GM23338 (cell line): ENCODE measurements at regions not wholly inside any gene's neighbourhood (a gene's known extent, or its start where the extent isn't known, plus 50 kb on each side); places are given as distances from the start of the nearest gene placed in this dataset.

Experiments
- ATAC-seq: fragments of 200-7000 bp; cut with Tn5 transposase; 3 replicates; pipeline ENCODE4 v1.9.1; 2020
- DNase-seq: peaks from one replicate; pipeline ENCODE4 v3.0.0-alpha.2; 2015; ENCODE audit warnings: low spot score
- H2AFZ ChIP-seq: fragments of 200-600 bp; sonication (generic); 2 replicates; pipeline ENCODE4 v1.8.0; 2016; ENCODE audit warnings: antibody characterized with exemption, mild to moderate bottlenecking, moderate library complexity
- H3F3A ChIP-seq: fragments of 200-600 bp; sonication (generic); replicated peaks from 2 replicates; pipeline ENCODE4 v1.8.0; 2017; ENCODE audit warnings: antibody characterized with exemption, mixed run types, low read depth
- H3K27ac ChIP-seq: fragments of 200-600 bp; sonication (generic); 2 replicates; pipeline ENCODE4 v1.6.1; 2016; ENCODE audit warnings: low read depth
- H3K27me3 ChIP-seq: fragments of 200-600 bp; sonication (generic); 2 replicates; pipeline ENCODE4 v1.8.0; 2016; ENCODE audit warnings: mild to moderate bottlenecking, mixed run types, moderate library complexity; ENCODE audit not compliant: insufficient read depth
- H3K36me3 ChIP-seq: fragments of 200-600 bp; sonication (generic); 2 replicates; pipeline ENCODE4 v1.8.0; 2016; ENCODE audit warnings: mild to moderate bottlenecking; ENCODE audit not compliant: insufficient read depth
- H3K4me1 ChIP-seq: fragments of 200-600 bp; sonication (generic); 2 replicates; pipeline ENCODE4 v1.8.0; 2016; ENCODE audit warnings: mild to moderate bottlenecking, moderate library complexity; ENCODE audit not compliant: insufficient read depth
- H3K4me2 ChIP-seq: fragments of 200-600 bp; sonication (generic); 2 replicates; pipeline ENCODE4 v1.7.1; 2017; ENCODE audit warnings: mixed run types
- H3K4me3 ChIP-seq: fragments of 200-600 bp; sonication (generic); 2 replicates; pipeline ENCODE4 v1.6.1; 2016; ENCODE audit warnings: mixed run types
- H3K79me2 ChIP-seq: fragments of 200-600 bp; sonication (generic); replicated peaks from 2 replicates; pipeline ENCODE4 v1.8.0; 2017; ENCODE audit warnings: mild to moderate bottlenecking; ENCODE audit not compliant: insufficient read depth
- H3K9me2 ChIP-seq: fragments of 200-600 bp; sonication (generic); 2 replicates; pipeline ENCODE4 v1.8.0; 2017; ENCODE audit not compliant: insufficient read depth
- H4K20me1 ChIP-seq: fragments of 200-600 bp; sonication (generic); replicated peaks from 2 replicates; pipeline ENCODE4 v1.8.0; 2017; ENCODE audit warnings: mild to moderate bottlenecking; ENCODE audit not compliant: insufficient read depth
- H3K27ac Mint-ChIP-seq: 2 replicates; pipeline ENCODE4 v1.8.0; 2020; ENCODE audit warnings: inconsistent platforms, mild to moderate bottlenecking, moderate library complexity, mixed read lengths
- H3K27me3 Mint-ChIP-seq: 3 replicates; pipeline ENCODE4 v1.8.0; 2022; ENCODE audit warnings: low read depth, mild to moderate bottlenecking, moderate library complexity, mixed read lengths, inconsistent platforms; ENCODE audit not compliant: insufficient read depth, poor library complexity
- H3K36me3 Mint-ChIP-seq: 3 replicates; pipeline ENCODE4 v1.8.0; 2021; ENCODE audit warnings: low read depth, mild to moderate bottlenecking, inconsistent platforms, moderate library complexity, mixed read lengths
- H3K4me1 Mint-ChIP-seq: 3 replicates; pipeline ENCODE4 v1.8.0; 2020; ENCODE audit warnings: mild to moderate bottlenecking, inconsistent platforms, mixed read lengths
- H3K4me3 Mint-ChIP-seq: 3 replicates; pipeline ENCODE4 v1.8.0; 2021; ENCODE audit warnings: moderate library complexity, mild to moderate bottlenecking, inconsistent platforms, mixed read lengths
- H3K9me3 Mint-ChIP-seq: 3 replicates; pipeline ENCODE4 v1.8.0; 2020; ENCODE audit warnings: moderate library complexity, mild to moderate bottlenecking, inconsistent platforms, mixed read lengths
- CREB1 ChIP-seq: fragments of 250-450 bp; sonication (Bioruptor Pico); IDR thresholded peaks from 2 replicates; pipeline ENCODE4 v1.5.0; 2020; ENCODE audit warnings: low read depth, mild to moderate bottlenecking, moderate library complexity
- CTCF ChIP-seq, 2 experiments: fragments of 200-600 bp in 1 of 2; sonication (generic) in 1 of 2; conservative IDR thresholded peaks; 2 replicates each; pipeline versions ENCODE4 v1.5.1 to v1.6.1; 2016 to 2017; ENCODE audit warnings: antibody characterized with exemption in 2 of 2, low read depth in 2 of 2, mild to moderate bottlenecking in 2 of 2, moderate library complexity in 1 of 2
- EZH2 ChIP-seq: fragments of 200-600 bp; sonication (generic); IDR thresholded peaks from one replicate; pipeline ENCODE4 v1.8.0; 2017; ENCODE audit warnings: antibody characterized with exemption, mild to moderate bottlenecking, low read depth; ENCODE audit not compliant: unreplicated experiment
- EZH2phosphoT487 ChIP-seq: fragments of 200-600 bp; sonication (generic); IDR thresholded peaks from one replicate; pipeline ENCODE4 v1.8.1; 2018; ENCODE audit warnings: antibody characterized with exemption; ENCODE audit not compliant: unreplicated experiment
- JUNB ChIP-seq: IDR thresholded peaks from one replicate; pipeline ENCODE4 v1.6.1; 2016; ENCODE audit warnings: antibody characterized with exemption; ENCODE audit not compliant: unreplicated experiment
- NANOG ChIP-seq: IDR thresholded peaks from 2 replicates; pipeline ENCODE4 v1.6.1; 2016; ENCODE audit warnings: antibody characterized with exemption, borderline replicate concordance
- POLR2AphosphoS5 ChIP-seq: IDR thresholded peaks from 2 replicates; pipeline ENCODE4 v1.6.1; 2016; ENCODE audit warnings: antibody characterized with exemption, low read depth
- ZNF114 ChIP-seq: fragments of 250-450 bp; sonication (Bioruptor Pico); IDR thresholded peaks from 2 replicates; pipeline ENCODE4 v1.5.0; 2020; ENCODE audit warnings: mild to moderate bottlenecking, moderate library complexity
- ZNF331 ChIP-seq: fragments of 250-450 bp; sonication (Bioruptor Pico); IDR thresholded peaks from 2 replicates; pipeline ENCODE4 v1.5.0; 2020; ENCODE audit warnings: low read depth, mild to moderate bottlenecking, moderate library complexity
- TF ChIP-seq, protein P1 (sequence below): fragments of 250-450 bp; sonication (Bioruptor Pico); IDR thresholded peaks from 2 replicates; pipeline ENCODE4 v1.5.0; 2020; ENCODE audit warnings: mild to moderate bottlenecking, moderate library complexity

DNA sequence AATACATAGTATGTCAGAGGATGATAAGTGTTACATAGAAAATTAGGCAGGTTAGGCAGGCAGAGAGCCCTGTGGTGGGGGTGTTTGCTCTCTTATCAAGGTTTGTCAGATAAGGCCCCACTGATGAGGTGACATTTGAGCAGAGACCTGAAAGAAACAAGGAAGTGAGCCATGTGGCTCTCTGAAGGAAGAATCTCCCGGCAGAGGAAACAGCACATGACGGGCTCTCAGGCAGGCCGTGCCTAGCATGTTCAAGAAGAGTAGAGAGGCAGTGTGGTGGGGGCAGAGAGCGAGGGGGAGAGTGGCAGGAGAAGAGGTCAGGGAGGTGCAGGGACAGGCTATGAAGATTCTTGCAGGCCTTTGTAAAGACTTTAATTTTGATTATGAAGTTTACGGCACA, 82.0 kb upstream of the ASIC2 start:
- Mint-ChIP-seq H3K4me1 (peaks cover 20% of the 10 kb centered on the region), H3K36me3 (no peaks in the 10 kb centered on the region), H3K27me3 (peaks cover 9% of the 10 kb centered on the region), H3K27ac (no peak overlapping the region), H3K9me3 (no peaks in the 10 kb centered on the region), H3K4me3 (no peak overlapping the region)
- no peak for ATAC-seq
- Histone ChIP-seq H3K9me2 (peaks cover 5% of the 10 kb centered on the region; the same call in 1 of the 2 replicates), H3K27ac (no peak overlapping the region), H3K4me2 (no peak overlapping the region), H3F3A (no peaks in the 10 kb centered on the region), H2AFZ (no peak overlapping the region), H3K4me3 (no peak overlapping the region), H4K20me1 (no peaks in the 10 kb centered on the region; the same call in 1 of the 2 replicates), H3K79me2 (no peaks in the 10 kb centered on the region), H3K27me3 (no peaks in the 10 kb centered on the region), H3K36me3 (no peaks in the 10 kb centered on the region), H3K4me1 (peaks cover 2% of the 10 kb centered on the region)
- no peak for DNase-seq
- TF ChIP-seq CTCF (conservative IDR thresholded peaks at IDR 0.05; ENCODE audit: low read depth in 2 of 2) (no peak), ZNF114 (CRISPR knock-in tag) (no peak), JUNB (no peak), EZH2phosphoT487 (no peak), CREB1 (CRISPR knock-in tag) (no peak), NANOG (no peak), POLR2AphosphoS5 (no peak), EZH2 (no peak), ZNF331 (no peak)
- TF ChIP-seq, protein P1, sequence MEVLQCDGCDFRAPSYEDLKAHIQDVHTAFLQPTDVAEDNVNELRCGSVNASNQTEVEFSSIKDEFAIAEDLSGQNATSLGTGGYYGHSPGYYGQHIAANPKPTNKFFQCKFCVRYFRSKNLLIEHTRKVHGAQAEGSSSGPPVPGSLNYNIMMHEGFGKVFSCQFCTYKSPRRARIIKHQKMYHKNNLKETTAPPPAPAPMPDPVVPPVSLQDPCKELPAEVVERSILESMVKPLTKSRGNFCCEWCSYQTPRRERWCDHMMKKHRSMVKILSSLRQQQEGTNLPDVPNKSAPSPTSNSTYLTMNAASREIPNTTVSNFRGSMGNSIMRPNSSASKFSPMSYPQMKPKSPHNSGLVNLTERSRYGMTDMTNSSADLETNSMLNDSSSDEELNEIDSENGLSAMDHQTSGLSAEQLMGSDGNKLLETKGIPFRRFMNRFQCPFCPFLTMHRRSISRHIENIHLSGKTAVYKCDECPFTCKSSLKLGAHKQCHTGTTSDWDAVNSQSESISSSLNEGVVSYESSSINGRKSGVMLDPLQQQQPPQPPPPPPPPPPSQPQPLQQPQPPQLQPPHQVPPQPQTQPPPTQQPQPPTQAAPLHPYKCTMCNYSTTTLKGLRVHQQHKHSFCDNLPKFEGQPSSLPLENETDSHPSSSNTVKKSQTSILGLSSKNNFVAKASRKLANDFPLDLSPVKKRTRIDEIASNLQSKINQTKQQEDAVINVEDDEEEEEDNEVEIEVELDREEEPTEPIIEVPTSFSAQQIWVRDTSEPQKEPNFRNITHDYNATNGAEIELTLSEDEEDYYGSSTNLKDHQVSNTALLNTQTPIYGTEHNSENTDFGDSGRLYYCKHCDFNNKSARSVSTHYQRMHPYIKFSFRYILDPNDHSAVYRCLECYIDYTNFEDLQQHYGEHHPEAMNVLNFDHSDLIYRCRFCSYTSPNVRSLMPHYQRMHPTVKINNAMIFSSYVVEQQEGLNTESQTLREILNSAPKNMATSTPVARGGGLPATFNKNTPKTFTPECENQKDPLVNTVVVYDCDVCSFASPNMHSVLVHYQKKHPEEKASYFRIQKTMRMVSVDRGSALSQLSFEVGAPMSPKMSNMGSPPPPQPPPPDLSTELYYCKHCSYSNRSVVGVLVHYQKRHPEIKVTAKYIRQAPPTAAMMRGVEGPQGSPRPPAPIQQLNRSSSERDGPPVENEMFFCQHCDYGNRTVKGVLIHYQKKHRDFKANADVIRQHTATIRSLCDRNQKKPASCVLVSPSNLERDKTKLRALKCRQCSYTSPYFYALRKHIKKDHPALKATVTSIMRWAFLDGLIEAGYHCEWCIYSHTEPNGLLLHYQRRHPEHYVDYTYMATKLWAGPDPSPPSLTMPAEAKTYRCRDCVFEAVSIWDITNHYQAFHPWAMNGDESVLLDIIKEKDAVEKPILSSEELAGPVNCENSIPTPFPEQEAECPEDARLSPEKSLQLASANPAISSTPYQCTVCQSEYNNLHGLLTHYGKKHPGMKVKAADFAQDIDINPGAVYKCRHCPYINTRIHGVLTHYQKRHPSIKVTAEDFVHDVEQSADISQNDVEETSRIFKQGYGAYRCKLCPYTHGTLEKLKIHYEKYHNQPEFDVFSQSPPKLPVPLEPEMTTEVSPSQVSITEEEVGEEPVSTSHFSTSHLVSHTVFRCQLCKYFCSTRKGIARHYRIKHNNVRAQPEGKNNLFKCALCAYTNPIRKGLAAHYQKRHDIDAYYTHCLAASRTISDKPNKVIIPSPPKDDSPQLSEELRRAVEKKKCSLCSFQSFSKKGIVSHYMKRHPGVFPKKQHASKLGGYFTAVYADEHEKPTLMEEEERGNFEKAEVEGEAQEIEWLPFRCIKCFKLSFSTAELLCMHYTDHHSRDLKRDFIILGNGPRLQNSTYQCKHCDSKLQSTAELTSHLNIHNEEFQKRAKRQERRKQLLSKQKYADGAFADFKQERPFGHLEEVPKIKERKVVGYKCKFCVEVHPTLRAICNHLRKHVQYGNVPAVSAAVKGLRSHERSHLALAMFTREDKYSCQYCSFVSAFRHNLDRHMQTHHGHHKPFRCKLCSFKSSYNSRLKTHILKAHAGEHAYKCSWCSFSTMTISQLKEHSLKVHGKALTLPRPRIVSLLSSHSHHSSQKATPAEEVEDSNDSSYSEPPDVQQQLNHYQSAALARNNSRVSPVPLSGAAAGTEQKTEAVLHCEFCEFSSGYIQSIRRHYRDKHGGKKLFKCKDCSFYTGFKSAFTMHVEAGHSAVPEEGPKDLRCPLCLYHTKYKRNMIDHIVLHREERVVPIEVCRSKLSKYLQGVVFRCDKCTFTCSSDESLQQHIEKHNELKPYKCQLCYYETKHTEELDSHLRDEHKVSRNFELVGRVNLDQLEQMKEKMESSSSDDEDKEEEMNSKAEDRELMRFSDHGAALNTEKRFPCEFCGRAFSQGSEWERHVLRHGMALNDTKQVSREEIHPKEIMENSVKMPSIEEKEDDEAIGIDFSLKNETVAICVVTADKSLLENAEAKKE = no peak
